ENCODE measurements at regions not wholly inside any gene's neighbourhood (a gene's known extent, or its start where the extent isn't known, plus 50 kb on each side); places are given as distances from the start of the nearest gene placed in this dataset.

DNA sequence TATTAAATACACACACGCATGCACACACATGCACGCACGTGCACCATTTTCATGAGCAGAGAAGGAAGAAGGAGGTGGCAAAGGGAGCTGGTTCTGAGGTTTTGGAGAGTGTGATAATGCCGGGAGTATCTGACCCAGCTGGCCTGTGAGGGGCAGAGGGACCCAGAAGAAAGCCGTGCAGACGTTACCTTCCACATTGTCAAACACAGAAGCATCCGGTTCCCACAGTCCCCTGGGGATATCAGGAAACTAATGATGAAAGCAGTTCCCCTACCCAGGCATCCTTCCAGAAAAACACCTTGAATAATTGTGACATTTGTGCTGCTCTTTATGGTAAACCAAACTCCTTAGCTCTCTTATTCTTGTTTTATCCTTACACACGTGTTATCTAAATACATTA lies 85.7 kb upstream of the FAM180A start:
- peaks cover 3 to 37% of the 10 kb centered on the region in 2 donors for H3K4me1 ChIP-seq (ENCODE audit: control insufficient read depth in 2 of 2, insufficient read depth in 2 of 2, low read length in 2 of 2)
- no peak for DNase-seq (ENCODE audit: low read depth in 6 of 9, low spot score in 9 of 9)
- WGBS, result 76% methylated on average over 8 of the region's 8 CpGs

GRCh38 chr7:135833642-135834041 lies 85.0 kb upstream of the FAM180A start:
- Histone ChIP-seq H3K36me3 (ENCODE audit: control insufficient read depth in 2 of 2, insufficient read depth in 2 of 2, low read length in 1 of 2) (no peaks in the 10 kb centered on the region), H3K9me3 (ENCODE audit: control insufficient read depth in 2 of 2, insufficient read depth in 1 of 2, low read length in 1 of 2) (peaks cover 0 to 13% of the 10 kb centered on the region in 2 donors), H3K27ac (ENCODE audit: low read depth in 1 of 2, low read length in 1 of 2) (no peak overlapping the region), H3K27me3 (ENCODE audit: control insufficient read depth in 2 of 2, insufficient read depth in 1 of 2, low read length in 1 of 2) (no peaks in the 10 kb centered on the region), H3K4me3 (ENCODE audit: low read length in 2 of 2) (no peak overlapping the region), H3K4me1 (ENCODE audit: control insufficient read depth in 2 of 2, insufficient read depth in 2 of 2, low read length in 2 of 2) (peaks cover 3 to 37% of the 10 kb centered on the region in 2 donors)
- 92% methylated on average over 4 of the region's 4 CpGs for WGBS
- no peak for DNase-seq (ENCODE audit: low read depth in 6 of 9, low spot score in 9 of 9)

More for the DNA sequence above, 85.7 kb upstream of the FAM180A start:
- Histone ChIP-seq H3K9me3 (ENCODE audit: control insufficient read depth in 2 of 2, insufficient read depth in 1 of 2, low read length in 1 of 2) (peaks cover 0 to 13% of the 10 kb centered on the region in 2 donors), H3K27ac (ENCODE audit: low read depth in 1 of 2, low read length in 1 of 2) (no peak overlapping the region), H3K27me3 (ENCODE audit: control insufficient read depth in 2 of 2, insufficient read depth in 1 of 2, low read length in 1 of 2) (no peaks in the 10 kb centered on the region), H3K36me3 (ENCODE audit: control insufficient read depth in 2 of 2, insufficient read depth in 2 of 2, low read length in 1 of 2) (no peaks in the 10 kb centered on the region), H3K4me3 (ENCODE audit: low read length in 2 of 2) (no peak overlapping the region)

DNA sequence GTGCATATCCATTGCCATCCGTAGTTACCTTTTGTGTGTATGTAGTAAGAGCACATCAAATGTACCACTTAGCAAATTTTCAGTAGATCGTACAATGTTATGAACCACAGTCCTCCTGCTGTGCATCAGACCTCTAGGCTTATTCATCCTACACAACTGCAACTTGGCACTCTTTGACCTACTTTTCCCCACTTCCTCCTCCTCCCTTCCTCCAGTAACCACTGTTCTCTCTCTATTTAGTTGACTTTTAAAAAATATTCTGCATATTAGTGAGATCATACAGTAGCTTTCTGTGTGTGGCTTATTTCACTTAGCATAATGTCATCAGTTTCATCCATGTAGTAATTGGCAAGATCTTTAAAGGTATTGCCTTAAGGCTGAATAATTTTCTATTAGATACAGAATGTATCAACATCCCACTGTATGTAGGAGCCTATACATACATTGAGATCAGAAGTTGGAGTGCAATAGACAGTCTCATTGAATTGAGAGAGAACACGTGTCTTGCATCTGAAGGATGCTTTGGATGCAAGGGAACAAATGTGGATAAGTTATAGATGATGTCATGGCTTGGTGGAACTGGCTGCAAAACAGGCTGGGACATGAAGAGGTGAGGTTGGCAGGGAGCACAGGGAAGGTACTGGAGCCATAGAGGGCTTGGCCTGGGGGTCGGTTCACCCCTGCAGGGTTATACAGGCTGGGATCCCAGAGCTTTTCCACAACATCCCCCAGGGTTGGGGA lies 83.0 kb upstream of the FAM180A start:
- Histone ChIP-seq H3K4me3 (ENCODE audit: low read length in 2 of 2) (no peak overlapping the region), H3K27ac (ENCODE audit: low read depth in 1 of 2, low read length in 1 of 2) (peak overlapping the region in 1 of 2 donors; percentile 62), H3K27me3 (ENCODE audit: control insufficient read depth in 2 of 2, insufficient read depth in 1 of 2, low read length in 1 of 2) (no peaks in the 10 kb centered on the region), H3K36me3 (ENCODE audit: control insufficient read depth in 2 of 2, insufficient read depth in 2 of 2, low read length in 1 of 2) (no peaks in the 10 kb centered on the region), H3K9me3 (ENCODE audit: control insufficient read depth in 2 of 2, insufficient read depth in 1 of 2, low read length in 1 of 2) (peaks cover 0 to 13% of the 10 kb centered on the region in 2 donors), H3K4me1 (ENCODE audit: control insufficient read depth in 2 of 2, insufficient read depth in 2 of 2, low read length in 2 of 2) (peaks cover 3 to 37% of the 10 kb centered on the region in 2 donors)
- 67% methylated on average over 4 of the region's 4 CpGs for WGBS
- peak in 5 of 9 donors; percentile 21 to 66 (median 33) for DNase-seq (ENCODE audit: low read depth in 6 of 9, low spot score in 9 of 9)

DNA sequence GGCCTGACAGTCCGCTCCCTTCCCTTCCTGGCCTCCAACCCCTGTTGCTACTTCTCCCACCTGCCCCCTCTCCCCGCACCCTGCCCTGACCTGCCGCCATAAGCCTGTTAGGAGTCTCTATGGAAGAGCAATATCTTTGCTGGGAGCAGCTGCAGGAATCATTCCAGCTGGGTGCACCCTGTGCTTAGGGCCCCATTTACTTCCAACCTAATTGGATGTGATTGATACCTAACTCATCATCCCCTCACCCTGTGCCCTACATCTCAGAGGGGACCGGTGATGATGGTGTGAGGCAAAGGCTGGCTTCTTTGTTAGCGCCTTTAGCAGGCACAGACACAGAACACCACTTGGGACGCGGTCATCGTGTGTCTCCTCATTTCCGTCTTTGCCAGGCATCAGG lies 80.0 kb upstream of the FAM180A start:
- H3K4me3 ChIP-seq (ENCODE audit: low read length in 2 of 2), result no peak overlapping the region
- peaks cover 3 to 25% of the 10 kb centered on the region in 2 donors for H3K4me1 ChIP-seq (ENCODE audit: control insufficient read depth in 2 of 2, insufficient read depth in 2 of 2, low read length in 2 of 2)
- no peaks in the 10 kb centered on the region for H3K27me3 ChIP-seq (ENCODE audit: control insufficient read depth in 2 of 2, insufficient read depth in 1 of 2, low read length in 1 of 2)
- DNase-seq (ENCODE audit: low read depth in 6 of 9, low spot score in 9 of 9), result no peak
- no peak overlapping the region for H3K27ac ChIP-seq (ENCODE audit: low read depth in 1 of 2, low read length in 1 of 2)
- WGBS, result 97% methylated on average over 9 of the region's 9 CpGs
- peaks cover 0 to 13% of the 10 kb centered on the region in 2 donors for H3K9me3 ChIP-seq (ENCODE audit: control insufficient read depth in 2 of 2, insufficient read depth in 1 of 2, low read length in 1 of 2)
- no peaks in the 10 kb centered on the region for H3K36me3 ChIP-seq (ENCODE audit: control insufficient read depth in 2 of 2, insufficient read depth in 2 of 2, low read length in 1 of 2)

DNA sequence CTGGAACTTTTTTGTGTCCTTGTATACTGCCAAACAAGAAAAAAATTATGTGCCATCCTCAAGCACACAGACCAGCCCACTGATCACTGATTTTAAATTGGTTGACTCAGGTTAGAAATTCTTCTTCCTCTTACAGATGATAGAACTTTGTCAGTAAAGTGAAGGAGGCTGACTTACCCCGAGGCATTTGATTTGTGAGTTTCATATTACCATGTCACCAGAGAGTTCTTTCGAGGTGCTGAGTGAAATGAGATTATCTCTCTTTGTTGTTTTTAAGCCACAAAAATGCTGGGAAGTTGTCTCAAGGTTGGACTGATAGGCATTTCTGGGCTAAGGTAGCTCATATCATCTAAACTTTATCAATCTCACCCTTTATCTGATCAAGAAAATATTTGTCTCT lies 78.8 kb upstream of the FAM180A start:
- H3K4me3 ChIP-seq (ENCODE audit: low read length in 2 of 2), result no peak overlapping the region
- H3K9me3 ChIP-seq (ENCODE audit: control insufficient read depth in 2 of 2, insufficient read depth in 1 of 2, low read length in 1 of 2), result peaks cover 0 to 5% of the 10 kb centered on the region in 2 donors
- H3K27ac ChIP-seq (ENCODE audit: low read depth in 1 of 2, low read length in 1 of 2), result no peak overlapping the region
- WGBS, result 91% methylated on average over 2 of the region's 2 CpGs
- no peak for DNase-seq (ENCODE audit: low read depth in 6 of 9, low spot score in 9 of 9)
- no peaks in the 10 kb centered on the region for H3K36me3 ChIP-seq (ENCODE audit: control insufficient read depth in 2 of 2, insufficient read depth in 2 of 2, low read length in 1 of 2)
- no peaks in the 10 kb centered on the region for H3K27me3 ChIP-seq (ENCODE audit: control insufficient read depth in 2 of 2, insufficient read depth in 1 of 2, low read length in 1 of 2)
- H3K4me1 ChIP-seq (ENCODE audit: control insufficient read depth in 2 of 2, insufficient read depth in 2 of 2, low read length in 2 of 2), result peaks cover 3 to 17% of the 10 kb centered on the region in 2 donors

GRCh38 chr7:135825406-135825805 lies 76.8 kb upstream of the FAM180A start:
- Histone ChIP-seq H3K27ac (ENCODE audit: low read depth in 1 of 2, low read length in 1 of 2) (no peak overlapping the region), H3K4me1 (ENCODE audit: control insufficient read depth in 2 of 2, insufficient read depth in 2 of 2, low read length in 2 of 2) (peaks cover 0 to 3% of the 10 kb centered on the region in 2 donors), H3K36me3 (ENCODE audit: control insufficient read depth in 2 of 2, insufficient read depth in 2 of 2, low read length in 1 of 2) (no peaks in the 10 kb centered on the region), H3K27me3 (ENCODE audit: control insufficient read depth in 2 of 2, insufficient read depth in 1 of 2, low read length in 1 of 2) (no peaks in the 10 kb centered on the region), H3K4me3 (ENCODE audit: low read length in 2 of 2) (no peak overlapping the region), H3K9me3 (ENCODE audit: control insufficient read depth in 2 of 2, insufficient read depth in 1 of 2, low read length in 1 of 2) (no peaks in the 10 kb centered on the region)
- no peak for DNase-seq (ENCODE audit: low read depth in 6 of 9, low spot score in 9 of 9)
- WGBS, result 89% methylated on average over 9 of the region's 9 CpGs

- H3K4me1 ChIP-seq (ENCODE audit: control insufficient read depth in 2 of 2, insufficient read depth in 2 of 2, low read length in 2 of 2), result no peaks in the 10 kb centered on the region
- WGBS, result 93% methylated on average over 6 of the region's 6 CpGs
- no peak overlapping the region for H3K27ac ChIP-seq (ENCODE audit: low read depth in 1 of 2, low read length in 1 of 2)
- no peaks in the 10 kb centered on the region for H3K27me3 ChIP-seq (ENCODE audit: control insufficient read depth in 2 of 2, insufficient read depth in 1 of 2, low read length in 1 of 2)
- no peaks in the 10 kb centered on the region for H3K36me3 ChIP-seq (ENCODE audit: control insufficient read depth in 2 of 2, insufficient read depth in 2 of 2, low read length in 1 of 2)
- no peak overlapping the region for H3K4me3 ChIP-seq (ENCODE audit: low read length in 2 of 2)
- DNase-seq (ENCODE audit: low read depth in 6 of 9, low spot score in 9 of 9), result no peak
- H3K9me3 ChIP-seq (ENCODE audit: control insufficient read depth in 2 of 2, insufficient read depth in 1 of 2, low read length in 1 of 2), result no peaks in the 10 kb centered on the region
Observed at GRCh38 chr7:135822376-135822775, 73.8 kb upstream of the FAM180A start.

DNA sequence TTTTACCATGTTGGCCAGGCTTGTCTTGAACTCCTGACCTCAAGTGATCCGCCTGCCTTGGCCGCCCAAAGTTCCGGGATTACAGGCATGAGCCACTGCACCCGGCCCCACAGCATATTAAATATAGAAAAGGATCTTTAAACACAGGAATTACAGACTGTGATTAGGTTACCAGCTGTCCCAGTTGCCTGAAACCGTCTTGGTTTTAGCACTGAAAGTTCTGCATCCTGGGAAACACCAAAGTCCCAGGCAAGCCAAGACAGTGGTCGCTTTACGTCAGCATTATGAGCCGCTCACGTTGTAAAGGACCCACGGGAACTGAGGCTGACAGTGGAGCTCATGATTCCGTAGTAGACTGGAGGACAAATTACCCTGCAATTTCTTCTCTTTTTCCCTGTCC lies 69.0 kb upstream of the FAM180A start:
- no peaks in the 10 kb centered on the region for H3K9me3 ChIP-seq (ENCODE audit: control insufficient read depth in 2 of 2, insufficient read depth in 1 of 2, low read length in 1 of 2)

DNA sequence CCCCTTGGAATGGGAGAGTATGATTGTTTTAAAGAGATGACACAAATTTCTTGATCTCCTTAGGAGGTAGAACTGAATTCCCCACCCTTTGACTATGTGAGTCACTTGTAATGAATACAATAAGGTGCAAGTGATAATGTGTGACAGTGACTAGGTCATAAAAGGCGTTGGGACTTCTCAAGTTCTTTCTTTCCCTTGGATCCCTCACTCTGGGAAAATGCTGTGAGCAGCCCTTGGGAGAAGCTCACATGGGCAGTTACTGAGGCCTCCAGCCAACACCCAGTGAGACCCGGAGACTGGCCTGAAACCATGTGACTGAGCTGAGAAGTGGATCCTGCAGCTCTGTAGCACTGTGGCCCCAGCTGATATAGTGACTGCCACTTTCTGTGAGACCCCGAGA lies 66.4 kb upstream of the FAM180A start:
- Histone ChIP-seq H3K9me3 (ENCODE audit: control insufficient read depth in 2 of 2, insufficient read depth in 1 of 2, low read length in 1 of 2) (no peaks in the 10 kb centered on the region), H3K27ac (ENCODE audit: low read depth in 1 of 2, low read length in 1 of 2) (no peak overlapping the region), H3K4me1 (ENCODE audit: control insufficient read depth in 2 of 2, insufficient read depth in 2 of 2, low read length in 2 of 2) (no peaks in the 10 kb centered on the region), H3K4me3 (ENCODE audit: low read length in 2 of 2) (no peak overlapping the region), H3K36me3 (ENCODE audit: control insufficient read depth in 2 of 2, insufficient read depth in 2 of 2, low read length in 1 of 2) (no peaks in the 10 kb centered on the region), H3K27me3 (ENCODE audit: control insufficient read depth in 2 of 2, insufficient read depth in 1 of 2, low read length in 1 of 2) (no peaks in the 10 kb centered on the region)
- 92% methylated on average over 3 of the region's 3 CpGs for WGBS
- DNase-seq (ENCODE audit: low read depth in 6 of 9, low spot score in 9 of 9), result no peak

More for the DNA sequence above, 69.0 kb upstream of the FAM180A start:
- no peaks in the 10 kb centered on the region for H3K36me3 ChIP-seq (ENCODE audit: control insufficient read depth in 2 of 2, insufficient read depth in 2 of 2, low read length in 1 of 2)
- no peak overlapping the region for H3K27ac ChIP-seq (ENCODE audit: low read depth in 1 of 2, low read length in 1 of 2)
- no peak for DNase-seq (ENCODE audit: low read depth in 6 of 9, low spot score in 9 of 9)
- H3K4me1 ChIP-seq (ENCODE audit: control insufficient read depth in 2 of 2, insufficient read depth in 2 of 2, low read length in 2 of 2), result no peaks in the 10 kb centered on the region
- WGBS, result 92% methylated on average over 11 of the region's 11 CpGs
- no peaks in the 10 kb centered on the region for H3K27me3 ChIP-seq (ENCODE audit: control insufficient read depth in 2 of 2, insufficient read depth in 1 of 2, low read length in 1 of 2)
- H3K4me3 ChIP-seq (ENCODE audit: low read length in 2 of 2), result no peak overlapping the region
